22Rv1 (cell line): ENCODE measurements at regions not wholly inside any gene's neighbourhood (a gene's known extent, or its start where the extent isn't known, plus 50 kb on each side); places are given as distances from the start of the nearest gene placed in this dataset.

Experiments used
- H3K27ac ChIP-seq: fragments of 450-650 bp; 2 replicates; pipeline ENCODE4 v1.5.1; 2017
- CTCF ChIP-seq: fragments of 450-650 bp; IDR thresholded peaks from 2 replicates; pipeline ENCODE4 v1.5.1; 2017; ENCODE audit warnings: mild to moderate bottlenecking
- ZFX ChIP-seq: fragments of 450-650 bp; IDR thresholded peaks from 2 replicates; pipeline ENCODE4 v1.6.1; 2017; ENCODE audit warnings: antibody characterized with exemption, borderline replicate concordance

DNA sequence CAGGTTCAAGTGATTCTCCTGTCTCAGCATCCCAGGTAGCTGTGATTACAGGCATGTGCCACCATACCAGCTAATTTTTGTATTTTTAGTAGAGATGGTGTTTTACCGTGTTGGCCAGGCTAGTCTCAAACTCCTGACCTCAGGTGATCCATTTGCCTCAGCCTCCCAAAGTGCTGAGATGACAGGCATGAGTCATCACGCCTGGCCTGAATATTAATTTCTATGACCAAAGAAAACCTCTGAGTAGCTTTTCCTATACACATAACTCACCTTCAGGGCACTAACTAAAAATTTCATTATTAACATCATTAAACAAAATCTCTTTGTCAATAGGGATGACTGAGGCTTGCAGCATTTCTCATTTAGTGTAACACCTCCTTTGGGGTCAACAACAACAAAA lies 259.6 kb upstream of the KRR1 start:
- TF ChIP-seq CTCF = no peak
- TF ChIP-seq ZFX = no peak
- no peak overlapping the region for H3K27ac ChIP-seq

- no peak for TF ChIP-seq ZFX
- no peak for TF ChIP-seq CTCF
Observed at GRCh38 chr12:75767957-75768356, 256.5 kb upstream of the KRR1 start.

GRCh38 chr12:75766263-75767160 lies 255.1 kb upstream of the KRR1 start:
- no peak for TF ChIP-seq CTCF
- no peak for TF ChIP-seq ZFX
- peak overlapping the region; percentile 38 for H3K27ac ChIP-seq

More at GRCh38 chr12:75767957-75768356, 256.5 kb upstream of the KRR1 start:
- no peak overlapping the region for H3K27ac ChIP-seq

- H3K27ac ChIP-seq = peak overlapping the region; percentile 38
Observed at GRCh38 chr12:75765170-75766059, 254.0 kb upstream of the KRR1 start.

GRCh38 chr12:75764091-75764841 lies 252.9 kb upstream of the KRR1 start:
- TF ChIP-seq CTCF = no peak
- TF ChIP-seq ZFX = no peak
- no peak overlapping the region for H3K27ac ChIP-seq

More at GRCh38 chr12:75765170-75766059, 254.0 kb upstream of the KRR1 start:
- TF ChIP-seq ZFX (no peak), CTCF (no peak)

- no peak for TF ChIP-seq CTCF
- no peak for TF ChIP-seq ZFX
Observed at GRCh38 chr12:75760573-75761294, 249.3 kb upstream of the KRR1 start.

More at GRCh38 chr12:75760573-75761294, 249.3 kb upstream of the KRR1 start:
- H3K27ac ChIP-seq = no peak overlapping the region
